ENCODE measurements at regions not wholly inside any gene's neighbourhood (a gene's known extent, or its start where the extent isn't known, plus 50 kb on each side); places are given as distances from the start of the nearest gene placed in this dataset.
"Not testable (repeated sequence)": the region's sequence is repeated elsewhere in the genome, so short reads cannot be mapped to it uniquely, and the experiment has no call there.

DNA sequence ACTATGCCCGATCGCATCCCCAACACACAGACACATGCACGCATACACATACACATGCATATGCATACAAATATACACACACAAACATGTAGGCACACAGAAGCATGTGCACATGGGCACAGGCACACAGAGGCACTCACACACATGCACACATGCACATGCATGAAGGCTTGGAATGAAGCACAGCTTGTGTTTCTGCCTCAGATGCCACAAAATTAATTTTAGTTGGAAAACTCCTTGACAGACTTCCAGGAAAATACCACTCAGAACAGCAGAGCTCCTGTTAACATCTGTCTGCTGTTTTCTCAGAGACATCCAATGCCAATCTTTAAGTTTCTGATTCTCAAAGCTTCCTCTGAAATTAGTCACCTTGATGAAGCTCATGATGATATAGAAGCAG lies 532.7 kb downstream of the RFC3 start:
- no peak for DNase-seq (ENCODE audit: low read depth in 1 of 2, low spot score in 1 of 2)

DNA sequence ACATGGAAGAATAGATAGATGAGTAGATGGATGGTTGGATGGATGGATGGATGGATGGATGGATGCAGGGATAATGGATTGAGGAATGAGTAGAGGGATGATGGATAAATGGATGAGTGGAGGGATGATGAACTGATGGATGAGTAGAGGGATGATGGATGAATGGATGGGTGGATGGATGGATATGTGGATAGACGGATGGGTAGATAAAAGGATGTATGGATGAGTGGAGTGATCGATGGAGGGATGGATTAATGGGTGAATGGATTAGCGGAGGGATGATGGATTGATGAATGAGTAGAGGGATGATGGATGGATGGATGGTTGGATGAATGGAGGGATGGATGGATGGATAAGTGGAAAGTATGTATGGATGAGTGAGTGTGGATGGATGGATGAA lies 533.2 kb downstream of the RFC3 start:
- no peak for DNase-seq (ENCODE audit: low read depth in 1 of 2, low spot score in 1 of 2)

DNA sequence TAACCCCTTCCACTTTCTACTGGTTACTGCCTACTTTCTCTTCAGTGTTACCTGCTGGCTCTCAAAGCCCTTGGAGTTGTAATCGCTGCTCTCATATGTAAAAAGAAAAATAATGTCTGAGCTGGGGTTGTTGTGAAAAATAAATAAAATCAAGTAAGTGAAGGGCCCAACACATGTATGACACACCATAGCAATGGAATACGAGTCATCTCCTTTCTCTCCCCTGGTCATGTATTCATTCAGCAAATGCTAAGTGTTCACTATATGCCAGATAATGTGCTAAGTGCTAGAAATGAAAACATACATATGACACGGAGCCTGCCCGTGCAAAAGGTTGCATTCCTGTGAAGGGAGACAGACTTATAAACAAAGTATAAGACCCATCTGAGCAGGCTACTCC lies 535.0 kb downstream of the RFC3 start:
- DNase-seq (ENCODE audit: low read depth in 1 of 2, low spot score in 1 of 2) = no peak

DNA sequence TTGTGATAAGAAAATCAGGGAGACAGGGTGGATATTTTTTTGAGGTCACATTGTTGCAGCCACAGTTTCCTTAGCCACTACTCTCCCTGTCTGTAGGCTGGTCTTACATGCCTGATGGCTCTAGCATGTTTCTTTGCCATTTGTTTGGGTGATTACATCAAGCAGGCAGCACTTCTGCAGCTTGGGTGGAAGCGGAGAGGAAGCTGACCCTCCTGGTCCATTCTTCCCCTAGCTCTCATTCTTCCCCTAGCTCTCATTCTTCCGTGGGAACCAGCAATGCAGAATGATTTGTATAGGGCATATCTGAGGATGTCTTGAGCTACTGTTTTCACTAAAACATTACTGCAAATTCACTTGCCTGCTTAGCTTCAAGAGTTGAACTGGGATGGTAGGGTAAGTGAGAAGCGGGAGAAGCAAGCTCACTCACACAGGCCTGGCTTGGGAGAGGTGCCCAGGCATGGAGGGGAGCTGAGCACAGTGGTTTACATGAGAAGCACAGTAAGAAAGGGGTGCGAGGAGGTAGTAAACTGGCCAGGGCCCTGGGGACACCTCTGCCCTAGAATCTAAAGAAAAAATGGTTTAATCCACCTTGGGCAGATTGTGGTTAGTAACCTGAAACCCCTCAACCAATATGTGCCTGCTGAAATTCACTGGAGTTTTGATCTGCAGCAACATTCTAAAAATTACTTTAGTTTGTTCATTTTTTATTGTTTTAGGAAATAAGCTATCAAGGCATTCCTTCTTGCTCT lies 538.9 kb downstream of the RFC3 start:
- no peak for DNase-seq (ENCODE audit: low read depth in 1 of 2, low spot score in 1 of 2)

DNA sequence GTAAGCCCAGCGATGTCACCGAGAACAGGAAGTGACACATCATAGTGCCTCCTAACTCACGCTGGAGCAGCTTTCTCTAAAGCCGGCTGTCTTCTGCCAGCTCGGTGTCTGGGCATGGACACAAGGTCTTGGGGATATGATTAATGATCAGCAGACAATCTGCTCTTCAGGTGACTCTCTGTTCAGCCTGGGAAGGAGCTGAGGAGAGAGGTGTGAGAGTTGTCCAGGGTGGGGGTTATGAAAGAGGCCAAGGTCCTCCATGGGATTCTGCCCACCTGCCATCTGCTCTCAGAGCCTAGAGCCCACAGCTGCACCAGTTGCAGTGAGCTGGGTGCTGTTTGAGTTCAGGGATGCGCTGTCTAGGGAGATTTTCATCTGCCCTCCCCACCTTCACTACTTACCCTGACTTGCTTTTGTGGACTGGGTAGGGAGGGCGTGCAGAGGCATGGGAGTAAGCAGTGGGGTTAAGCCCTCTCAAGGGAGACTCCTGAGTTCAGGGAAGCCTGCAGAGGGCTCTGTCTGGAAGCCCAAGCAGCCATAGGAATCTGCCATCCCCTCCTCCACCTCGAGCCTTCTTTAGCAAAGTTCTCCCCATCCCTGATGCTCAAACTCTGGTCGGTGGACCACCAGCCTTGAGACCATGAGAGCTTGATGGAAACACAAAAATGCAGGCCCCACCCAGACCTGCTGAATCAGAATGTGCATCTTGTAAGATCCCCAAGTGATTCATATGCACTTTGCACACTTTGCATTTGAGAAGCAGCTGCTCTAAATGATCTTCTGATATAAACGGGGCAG lies 539.7 kb downstream of the RFC3 start:
- no peak for DNase-seq (ENCODE audit: low read depth in 1 of 2, low spot score in 1 of 2)

DNA sequence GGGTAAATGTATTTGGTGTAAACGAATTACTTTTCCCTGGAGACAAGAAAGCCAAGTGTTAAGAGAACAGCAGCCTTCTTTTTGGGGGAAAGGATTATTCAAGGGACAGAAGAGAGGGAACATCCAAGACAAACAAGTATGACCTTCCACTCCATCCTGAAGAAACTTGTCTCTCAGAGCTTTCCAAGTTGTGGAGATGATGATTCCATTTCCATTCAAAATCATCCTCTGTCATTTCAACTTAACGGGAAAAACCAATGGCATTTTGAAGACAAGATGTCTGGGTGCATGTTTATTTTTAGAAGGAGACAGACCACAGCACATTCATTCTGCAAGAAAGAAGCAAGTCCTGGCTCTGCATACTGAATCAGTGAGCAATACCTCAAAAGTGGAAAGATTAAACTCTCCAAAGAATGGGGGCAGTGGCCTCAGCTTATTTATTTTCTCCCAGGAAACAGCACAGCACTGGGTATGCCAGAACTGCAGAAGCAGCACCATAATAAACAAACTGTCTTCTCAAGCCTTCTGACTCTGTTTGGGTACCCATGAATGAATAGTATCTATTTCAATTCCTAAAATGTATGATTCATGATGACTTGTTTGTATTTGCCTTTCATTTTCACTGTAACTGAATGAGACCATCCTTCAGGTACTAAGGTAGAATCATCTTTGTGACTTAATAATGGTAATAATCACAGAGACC lies 541.0 kb downstream of the RFC3 start:
- DNase-seq (ENCODE audit: low read depth in 1 of 2, low spot score in 1 of 2) = no peak

DNA sequence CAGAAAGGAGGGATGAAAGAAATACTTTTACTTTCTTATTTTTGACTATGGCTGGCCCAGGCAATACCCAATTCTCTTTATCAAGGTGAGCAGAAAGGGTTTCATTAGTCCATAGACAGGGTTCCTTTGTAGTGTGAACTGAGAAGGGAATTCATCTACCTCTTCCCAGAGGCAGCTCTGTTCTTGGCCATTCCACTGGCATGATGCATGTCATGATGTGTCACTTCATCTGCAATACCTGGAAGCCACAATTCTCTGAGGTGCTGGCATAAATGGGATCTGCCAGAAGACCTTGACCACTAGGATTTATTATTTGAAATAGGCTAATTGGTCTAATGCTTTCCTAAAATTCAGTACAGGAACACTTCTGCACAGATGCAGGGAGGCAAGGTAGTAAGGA lies 542.8 kb downstream of the RFC3 start:
- DNase-seq (ENCODE audit: low read depth in 1 of 2, low spot score in 1 of 2) = no peak

DNA sequence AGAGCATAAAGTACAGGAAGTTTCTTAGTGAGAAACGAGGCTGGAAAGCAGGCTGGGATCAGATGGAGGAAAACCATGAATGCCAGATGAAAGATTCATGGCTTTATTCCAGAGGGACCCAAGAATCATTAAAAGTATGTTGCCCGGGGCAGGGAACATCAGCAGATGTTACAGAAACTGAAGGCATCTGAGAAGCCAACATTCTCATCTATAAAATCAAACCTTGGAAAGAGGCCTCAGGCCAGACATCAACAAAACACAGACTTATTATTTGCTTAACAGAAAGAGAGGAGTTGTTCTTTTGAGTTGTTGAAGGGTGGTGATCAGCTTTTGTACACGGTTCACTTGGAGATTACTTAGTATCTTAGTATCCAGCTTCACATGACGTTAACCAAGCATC lies 543.6 kb downstream of the RFC3 start:
- no peak for DNase-seq (ENCODE audit: low read depth in 1 of 2, low spot score in 1 of 2)

DNA sequence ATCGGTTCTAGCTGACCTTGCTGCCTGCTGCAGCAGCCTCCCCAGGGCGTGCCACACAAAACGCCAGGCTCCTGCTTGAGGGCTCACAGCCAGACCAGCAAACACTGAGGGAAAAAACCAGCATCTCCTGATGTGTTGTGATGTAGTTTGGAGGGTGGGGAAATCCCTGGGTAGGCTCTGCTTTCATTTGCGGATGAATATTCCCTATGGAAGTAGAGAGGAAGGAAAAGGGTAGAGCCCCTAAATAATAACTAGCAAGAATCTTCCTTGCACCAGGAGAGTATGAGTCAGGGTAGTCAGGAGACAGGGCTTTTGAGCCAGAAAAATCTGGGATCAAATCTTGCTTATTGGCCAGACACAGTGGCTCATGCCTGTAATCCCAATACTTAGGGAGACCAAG lies 545.3 kb downstream of the RFC3 start:
- DNase-seq (ENCODE audit: low read depth in 1 of 2, low spot score in 1 of 2) = no peak

DNA sequence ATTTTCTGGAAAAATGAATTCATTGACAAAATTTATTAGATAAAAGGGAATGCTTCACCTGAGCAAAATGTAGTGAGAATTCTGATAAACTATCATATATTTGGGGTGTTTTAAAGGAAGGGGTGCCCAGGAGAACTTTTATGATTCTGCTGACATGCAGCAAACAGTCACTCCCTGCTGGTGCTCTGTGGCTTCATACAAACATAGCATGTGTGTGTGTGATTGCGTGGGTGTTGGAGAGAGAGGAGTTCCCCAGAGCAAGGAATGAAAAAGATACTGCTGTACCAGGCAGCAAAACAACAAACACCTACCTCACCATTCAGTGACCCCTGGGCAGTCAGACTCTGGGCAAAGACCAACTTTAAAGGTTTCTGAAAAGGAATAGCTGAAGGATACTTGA lies 546.7 kb downstream of the RFC3 start:
- no peak for DNase-seq (ENCODE audit: low read depth in 1 of 2, low spot score in 1 of 2)

DNA sequence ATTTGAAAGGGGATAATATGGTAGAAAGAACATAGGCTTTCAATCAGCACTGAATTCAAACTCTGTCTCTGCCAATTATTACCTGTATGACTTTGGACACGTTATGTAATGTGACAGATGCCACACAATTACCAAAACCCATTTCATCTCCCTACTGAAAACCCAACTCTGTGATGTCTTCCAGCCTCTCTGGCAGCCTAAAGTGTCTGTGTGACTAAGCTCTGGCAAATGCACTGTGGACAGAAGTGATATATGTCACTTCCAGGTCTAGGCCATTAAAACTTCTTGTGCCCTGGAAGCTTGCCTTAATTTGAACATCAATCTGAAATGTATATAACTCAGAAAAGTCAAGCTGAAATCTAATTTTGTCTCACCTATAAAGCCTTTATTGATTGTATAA lies 552.0 kb downstream of the RFC3 start:
- DNase-seq (ENCODE audit: low read depth in 1 of 2, low spot score in 1 of 2) = no peak

DNA sequence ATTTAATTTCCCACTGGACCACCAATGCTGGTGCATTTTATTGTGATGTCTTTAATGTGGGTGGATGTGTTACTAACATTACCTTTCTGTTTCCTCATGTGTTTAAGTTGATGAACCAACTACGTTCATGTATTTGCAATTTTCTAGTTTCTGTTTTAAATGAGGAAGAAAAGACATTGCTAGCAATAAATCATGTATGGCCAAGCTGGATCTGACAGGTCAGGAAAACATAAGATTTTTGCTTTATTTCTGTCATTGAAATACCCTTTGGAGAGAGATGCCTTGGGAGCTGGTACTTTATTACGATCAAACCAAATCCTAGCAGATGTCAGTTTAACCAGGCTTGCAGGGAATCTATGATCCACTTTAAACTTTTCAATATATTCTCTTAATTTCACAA lies 553.2 kb downstream of the RFC3 start:
- DNase-seq (ENCODE audit: low read depth in 1 of 2, low spot score in 1 of 2) = no peak

DNA sequence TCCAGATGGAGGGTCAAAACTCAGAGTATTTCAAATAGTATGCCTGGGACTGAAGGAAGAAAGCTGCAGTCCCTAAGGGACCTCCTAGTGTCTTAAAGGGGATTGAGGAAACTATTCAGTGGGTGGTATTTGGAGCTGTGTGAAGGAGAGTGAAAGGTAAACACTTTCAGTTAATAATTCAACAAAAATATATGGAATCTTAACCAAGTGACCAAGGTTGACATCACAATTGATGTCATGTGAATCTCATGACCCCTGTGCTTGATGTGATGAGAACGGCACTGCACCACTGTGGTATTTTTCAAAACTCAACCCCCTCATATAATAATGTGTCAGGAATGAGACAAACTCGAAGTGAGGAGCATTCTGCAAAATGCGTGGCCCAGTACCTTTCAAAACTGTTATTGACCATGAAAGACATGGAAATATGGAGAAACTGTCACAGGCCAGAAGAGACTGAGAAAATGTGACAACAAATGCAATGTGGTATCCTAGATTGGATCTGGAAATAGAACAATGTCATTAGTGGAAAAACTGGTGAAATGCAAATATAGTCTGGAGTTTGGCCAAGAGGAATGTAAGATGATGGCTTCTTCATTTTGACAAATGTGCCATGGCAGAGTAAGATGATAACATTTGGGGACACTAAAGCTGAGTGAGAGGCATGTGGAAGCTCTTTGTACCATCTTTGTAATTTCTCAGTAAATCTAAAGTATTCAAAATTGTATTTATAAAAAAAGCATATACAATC lies 553.9 kb downstream of the RFC3 start:
- no peak for DNase-seq (ENCODE audit: low read depth in 1 of 2, low spot score in 1 of 2)

DNA sequence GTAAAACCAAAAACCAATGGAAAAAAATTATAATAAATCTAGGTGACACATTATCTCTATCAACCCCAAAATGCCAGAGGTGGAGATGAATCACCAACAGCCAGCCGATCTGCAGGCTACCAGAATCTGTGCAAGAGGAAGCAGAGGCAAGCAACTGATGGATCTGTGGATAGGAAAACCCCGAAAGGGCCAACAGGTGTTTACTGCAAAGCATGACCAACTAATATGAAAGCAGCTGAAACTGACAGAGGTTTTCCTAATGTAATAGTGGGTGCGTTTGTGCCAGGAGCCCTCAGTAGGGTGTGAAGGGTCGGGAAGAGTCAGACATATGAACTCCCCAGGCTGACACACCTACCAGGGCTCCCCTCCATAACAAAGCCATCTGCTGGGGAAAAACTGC lies 554.6 kb downstream of the RFC3 start:
- DNase-seq (ENCODE audit: low read depth in 1 of 2, low spot score in 1 of 2) = no peak

DNA sequence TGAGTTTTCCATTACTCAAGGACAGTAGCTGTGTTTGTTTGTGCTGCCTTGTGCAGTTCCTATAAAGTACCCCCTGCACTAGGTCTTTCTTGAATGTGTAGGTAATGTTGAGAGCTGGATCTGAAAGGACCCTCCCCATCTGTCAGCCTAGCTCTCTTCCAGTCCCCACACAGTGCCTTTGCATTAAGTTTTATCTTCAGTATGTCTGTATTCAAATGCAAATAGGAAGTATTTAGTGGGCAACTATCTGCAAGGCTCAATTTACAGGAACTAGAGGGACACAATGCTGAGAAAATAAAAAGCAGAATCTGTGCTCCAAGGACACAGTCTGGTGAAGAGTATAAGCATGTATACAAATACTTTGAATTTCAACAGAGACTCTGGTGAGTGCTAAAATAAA lies 558.5 kb downstream of the RFC3 start:
- no peak for DNase-seq (ENCODE audit: low read depth in 1 of 2, low spot score in 1 of 2)

DNA sequence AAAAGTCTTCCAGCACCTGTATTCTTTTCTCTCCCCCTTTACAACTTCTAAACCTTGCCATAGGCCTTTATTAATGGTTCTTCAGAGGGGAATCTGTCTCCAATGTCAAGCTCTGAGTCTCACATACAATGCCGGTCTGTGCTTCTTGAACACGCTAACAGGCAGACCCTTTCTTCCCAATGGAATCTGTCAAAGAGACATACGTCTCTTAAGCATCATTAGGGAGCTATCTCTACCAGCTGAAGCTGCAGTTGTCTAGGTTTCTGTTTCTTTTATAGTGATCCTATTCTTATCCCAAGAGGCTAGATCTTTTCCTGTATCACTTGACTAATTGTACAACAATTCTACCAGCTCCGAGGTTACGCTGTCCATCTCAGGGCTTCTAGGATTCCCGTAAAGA lies 560.8 kb upstream of the NBEA start:
- no peak for DNase-seq (ENCODE audit: low read depth in 1 of 2, low spot score in 1 of 2)

DNA sequence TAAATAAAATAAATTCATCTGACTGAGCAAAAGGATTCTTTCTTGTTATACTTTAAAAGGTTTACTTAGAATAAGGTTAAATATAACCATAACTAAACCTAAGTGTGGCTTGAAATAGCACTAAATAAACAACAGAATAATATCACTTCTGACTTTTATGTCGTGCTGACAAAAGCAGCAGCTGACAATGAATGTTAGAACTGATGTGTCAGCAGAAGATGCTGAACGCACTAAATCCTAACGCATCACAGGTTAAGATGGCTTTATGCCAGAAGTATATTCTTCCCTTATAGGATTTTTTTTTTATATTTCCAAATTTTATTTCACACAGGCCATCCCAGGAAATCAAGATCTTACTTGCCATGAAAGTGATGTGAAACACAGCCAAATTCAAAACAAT lies 558.3 kb upstream of the NBEA start:
- no peak for DNase-seq (ENCODE audit: low read depth in 1 of 2, low spot score in 1 of 2)

DNA sequence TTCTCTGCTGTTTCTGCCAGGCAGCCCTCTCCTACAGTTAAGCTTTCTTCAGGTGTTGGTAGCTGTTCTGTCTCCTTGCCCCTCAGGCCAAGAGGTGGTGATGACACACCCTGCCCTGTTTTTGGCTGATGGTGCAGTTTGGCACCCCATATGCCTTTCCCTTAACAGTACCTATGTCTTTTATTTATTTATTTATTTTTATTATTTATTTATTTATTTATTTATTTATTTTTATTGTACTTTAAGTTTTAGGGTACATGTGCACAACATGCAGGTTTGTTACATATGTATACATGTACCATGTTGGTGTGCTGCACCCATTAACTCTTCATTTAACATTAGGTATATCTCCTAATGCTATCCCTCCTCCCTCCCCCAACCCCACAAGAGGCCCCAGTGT lies 555.8 kb upstream of the NBEA start:
- DNase-seq (ENCODE audit: low read depth in 1 of 2, low spot score in 1 of 2) = not testable (repeated sequence)

DNA sequence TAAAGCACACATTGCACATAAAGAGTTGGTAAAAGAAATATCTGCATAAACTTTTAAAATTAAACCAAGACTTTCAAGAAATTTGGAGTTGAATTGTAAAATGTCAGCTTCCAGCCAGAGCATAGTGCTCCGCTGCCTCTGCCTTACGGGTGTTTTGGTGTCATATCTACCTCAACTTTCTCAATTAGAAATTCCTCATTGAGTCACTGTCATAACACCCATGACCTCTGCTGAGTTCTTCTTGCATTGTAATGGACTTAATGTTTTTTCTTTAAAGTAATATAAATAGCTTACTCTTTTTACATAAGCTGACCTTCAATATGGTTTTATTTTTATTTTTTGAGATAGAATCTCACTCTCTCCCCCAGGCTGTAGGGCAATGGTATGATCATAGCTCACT lies 551.0 kb upstream of the NBEA start:
- no peak for DNase-seq (ENCODE audit: low read depth in 1 of 2, low spot score in 1 of 2)

DNA sequence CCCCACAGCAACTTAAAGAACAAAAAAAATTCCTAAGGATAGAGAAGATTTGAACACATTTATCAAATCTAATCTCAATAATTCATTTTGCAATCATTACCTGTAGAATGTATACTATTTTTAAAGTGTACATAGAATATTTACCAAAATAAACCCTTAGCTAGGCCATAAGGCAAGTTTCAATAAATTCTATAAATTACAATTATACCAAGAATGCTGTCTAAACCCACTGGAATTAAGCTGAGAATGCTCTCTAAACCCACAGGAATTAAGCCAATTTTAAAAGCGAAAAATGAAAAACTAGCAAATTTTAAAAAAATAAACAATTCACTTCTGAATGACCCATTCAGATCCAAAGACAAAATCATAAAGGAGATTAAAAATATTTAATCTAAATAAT lies 540.4 kb upstream of the NBEA start:
- no peak for DNase-seq (ENCODE audit: low read depth in 1 of 2, low spot score in 1 of 2)

DNA sequence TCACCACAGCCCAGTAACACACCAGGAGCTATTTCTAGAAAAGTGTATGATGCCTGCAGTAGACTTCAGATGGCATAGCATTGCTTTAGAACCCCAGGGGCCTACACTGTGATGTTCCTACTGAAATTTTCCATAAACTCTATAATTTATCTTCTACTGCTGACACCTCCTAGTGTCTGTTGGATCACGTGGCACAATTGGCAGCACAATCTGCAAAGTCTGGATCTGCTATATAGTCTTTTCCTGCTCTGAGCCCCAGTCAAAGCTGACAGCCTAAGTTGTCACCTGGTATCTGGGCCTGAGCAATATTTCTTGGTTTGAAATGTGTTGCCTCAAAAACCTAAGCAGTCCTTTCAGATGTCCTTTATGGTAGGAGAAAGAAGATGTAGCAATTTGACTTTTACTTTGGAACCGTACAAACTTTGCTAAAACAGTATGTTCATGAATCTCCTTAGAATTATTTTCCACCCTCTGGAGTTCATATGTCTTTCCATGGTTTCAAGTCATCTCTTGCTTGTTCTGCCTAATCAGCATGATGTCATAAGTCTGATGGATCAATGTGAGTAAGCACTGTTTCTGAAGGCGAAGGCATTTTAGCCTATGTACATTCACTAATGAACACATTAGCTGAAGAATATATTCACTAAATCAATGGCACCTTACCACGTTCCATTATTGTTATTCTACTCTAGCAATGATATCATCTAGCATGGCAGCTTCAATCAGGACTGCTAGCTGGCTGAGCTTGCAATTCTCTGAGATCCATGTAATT lies 536.5 kb upstream of the NBEA start:
- no peak for DNase-seq (ENCODE audit: low read depth in 1 of 2, low spot score in 1 of 2)

Data from stimulated activated CD4-positive, alpha-beta T cell treated with anti-CD3 and anti-CD28 coated beads, Interleukin-15, amount 100 ng/mL, for 1 hour (primary cell).